ENCODE measurements at regions not wholly inside any gene's neighbourhood (a gene's known extent, or its start where the extent isn't known, plus 50 kb on each side); places are given as distances from the start of the nearest gene placed in this dataset.
A peak's percentile ranks its signal among the peaks of the same experiment; 100 is the strongest.

DNA sequence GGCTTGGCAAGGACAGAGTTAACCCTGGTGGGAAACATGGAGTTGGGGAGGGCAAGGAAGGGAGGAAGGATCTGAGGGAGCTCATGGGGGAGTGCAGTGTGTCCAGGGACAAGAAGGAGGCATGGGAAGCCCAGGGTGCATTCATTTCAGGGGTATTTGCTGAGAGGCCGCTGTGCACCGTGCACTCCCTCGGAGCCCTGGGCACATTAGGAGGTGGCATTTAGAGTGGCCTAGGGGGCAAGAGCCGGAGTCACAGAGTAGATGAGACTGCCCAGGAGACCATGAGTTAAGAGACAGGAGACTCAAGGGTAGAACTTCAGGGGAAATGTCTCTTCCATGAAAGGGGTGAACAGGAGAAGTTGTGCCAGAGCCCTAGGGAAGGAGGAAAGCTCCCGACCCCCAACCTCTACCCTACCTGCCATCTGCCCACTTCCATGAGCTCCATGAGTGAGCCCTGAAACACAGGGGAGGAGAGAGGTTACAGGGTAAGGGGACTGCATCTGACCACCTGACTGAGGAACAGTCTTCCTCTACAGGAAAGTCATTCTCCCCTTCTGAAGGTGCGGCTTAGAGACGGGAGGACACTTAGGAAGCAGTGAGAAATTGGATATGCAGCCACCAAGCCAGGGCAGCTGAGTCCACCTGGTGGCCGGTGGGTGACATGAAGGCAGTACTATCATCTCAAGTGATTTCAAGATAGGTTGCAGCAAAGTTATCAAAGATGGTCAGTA, 58.5 kb upstream of the COPS8 start:
- TF ChIP-seq ZNF138 (CRISPR knock-in tag; conservative IDR thresholded peaks at IDR 0.05) (no peak), CREB1 (CRISPR knock-in tag; IDR thresholded peaks at IDR 0.05) (no peak), MXD4 (CRISPR knock-in tag; IDR thresholded peaks at IDR 0.05; ENCODE audit: borderline replicate concordance) (no peak), RORB (CRISPR knock-in tag; IDR thresholded peaks at IDR 0.05) (no peak), NR1H2 (CRISPR knock-in tag; IDR thresholded peaks at IDR 0.05) (no peak), NR2C2 (CRISPR knock-in tag; IDR thresholded peaks at IDR 0.05) (no peak)
- TF ChIP-seq, protein P1, sequence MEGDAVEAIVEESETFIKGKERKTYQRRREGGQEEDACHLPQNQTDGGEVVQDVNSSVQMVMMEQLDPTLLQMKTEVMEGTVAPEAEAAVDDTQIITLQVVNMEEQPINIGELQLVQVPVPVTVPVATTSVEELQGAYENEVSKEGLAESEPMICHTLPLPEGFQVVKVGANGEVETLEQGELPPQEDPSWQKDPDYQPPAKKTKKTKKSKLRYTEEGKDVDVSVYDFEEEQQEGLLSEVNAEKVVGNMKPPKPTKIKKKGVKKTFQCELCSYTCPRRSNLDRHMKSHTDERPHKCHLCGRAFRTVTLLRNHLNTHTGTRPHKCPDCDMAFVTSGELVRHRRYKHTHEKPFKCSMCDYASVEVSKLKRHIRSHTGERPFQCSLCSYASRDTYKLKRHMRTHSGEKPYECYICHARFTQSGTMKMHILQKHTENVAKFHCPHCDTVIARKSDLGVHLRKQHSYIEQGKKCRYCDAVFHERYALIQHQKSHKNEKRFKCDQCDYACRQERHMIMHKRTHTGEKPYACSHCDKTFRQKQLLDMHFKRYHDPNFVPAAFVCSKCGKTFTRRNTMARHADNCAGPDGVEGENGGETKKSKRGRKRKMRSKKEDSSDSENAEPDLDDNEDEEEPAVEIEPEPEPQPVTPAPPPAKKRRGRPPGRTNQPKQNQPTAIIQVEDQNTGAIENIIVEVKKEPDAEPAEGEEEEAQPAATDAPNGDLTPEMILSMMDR (IDR thresholded peaks at IDR 0.05) = peak; percentile 77
- TF ChIP-seq, protein P2, sequence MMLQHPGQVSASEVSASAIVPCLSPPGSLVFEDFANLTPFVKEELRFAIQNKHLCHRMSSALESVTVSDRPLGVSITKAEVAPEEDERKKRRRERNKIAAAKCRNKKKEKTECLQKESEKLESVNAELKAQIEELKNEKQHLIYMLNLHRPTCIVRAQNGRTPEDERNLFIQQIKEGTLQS (CRISPR knock-in tag; conservative IDR thresholded peaks at IDR 0.05) = no peak
- TF ChIP-seq, protein P3, sequence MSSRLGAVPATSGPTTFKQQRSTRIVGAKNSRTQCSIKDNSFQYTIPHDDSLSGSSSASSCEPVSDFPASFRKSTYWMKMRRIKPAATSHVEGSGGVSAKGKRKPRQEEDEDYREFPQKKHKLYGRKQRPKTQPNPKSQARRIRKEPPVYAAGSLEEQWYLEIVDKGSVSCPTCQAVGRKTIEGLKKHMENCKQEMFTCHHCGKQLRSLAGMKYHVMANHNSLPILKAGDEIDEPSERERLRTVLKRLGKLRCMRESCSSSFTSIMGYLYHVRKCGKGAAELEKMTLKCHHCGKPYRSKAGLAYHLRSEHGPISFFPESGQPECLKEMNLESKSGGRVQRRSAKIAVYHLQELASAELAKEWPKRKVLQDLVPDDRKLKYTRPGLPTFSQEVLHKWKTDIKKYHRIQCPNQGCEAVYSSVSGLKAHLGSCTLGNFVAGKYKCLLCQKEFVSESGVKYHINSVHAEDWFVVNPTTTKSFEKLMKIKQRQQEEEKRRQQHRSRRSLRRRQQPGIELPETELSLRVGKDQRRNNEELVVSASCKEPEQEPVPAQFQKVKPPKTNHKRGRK (CRISPR knock-in tag; IDR thresholded peaks at IDR 0.05; ENCODE audit: borderline replicate concordance) = no peak
